SK-N-MC (cell line): ENCODE measurements at regions not wholly inside any gene's neighbourhood (a gene's known extent, or its start where the extent isn't known, plus 50 kb on each side); places are given as distances from the start of the nearest gene placed in this dataset.

Experiments
- EZH2 ChIP-seq: fragments of 200-600 bp; sonication (generic); IDR thresholded peaks from one replicate; pipeline ENCODE4 v1.6.1; 2017; ENCODE audit warnings: antibody characterized with exemption
- POLR2AphosphoS5 ChIP-seq: IDR thresholded peaks from 2 replicates; pipeline ENCODE4 v1.6.1; 2012; ENCODE audit warnings: mild to moderate bottlenecking, low read depth, low read length, borderline replicate concordance

DNA sequence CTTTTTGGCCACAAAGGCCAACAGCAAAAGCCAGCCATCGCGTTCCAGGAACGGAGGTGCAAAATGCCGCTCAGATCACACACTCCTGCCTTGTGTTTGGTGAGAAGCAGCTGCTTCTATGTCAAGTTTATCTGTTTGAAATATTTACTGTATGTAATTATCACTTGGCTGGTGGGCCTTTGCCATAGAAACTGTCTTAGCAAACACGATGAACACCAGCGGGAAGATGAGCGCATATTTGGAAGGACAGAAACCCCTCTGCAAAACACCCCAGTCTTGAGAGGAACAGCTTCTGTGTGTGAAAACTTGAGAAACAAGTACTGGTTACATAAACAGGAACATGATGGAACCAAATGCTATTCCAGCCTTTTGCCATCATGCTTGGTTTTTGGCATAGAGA, 59.7 kb downstream of the SCG2 start:
- no peak for TF ChIP-seq POLR2AphosphoS5
- no peak for TF ChIP-seq EZH2
